Left lung (tissue), 4 donors: ENCODE measurements at regions not wholly inside any gene's neighbourhood (a gene's known extent, or its start where the extent isn't known, plus 50 kb on each side); places are given as distances from the start of the nearest gene placed in this dataset.

ENCODE experiments used
- ATAC-seq: fragments of 200-7000 bp; cut with Tn5 transposase; one replicate; pipeline ENCODE4 v1.9.1; 2020; ENCODE audit warnings: moderate library complexity
- DNase-seq, 4 donors: peaks; one replicate each; pipeline ENCODE4 v3.0.0-alpha.2; 2013 to 2020
- H3K27ac ChIP-seq, 2 donors: fragments of 200-600 bp; sonication (generic) in 1 of 2; one replicate each; pipeline versions ENCODE4 v1.5.0 to v1.8.0; 2020 to 2021
- H3K27me3 ChIP-seq, 2 donors: fragments of 200-600 bp; sonication (generic) in 1 of 2; one replicate each; pipeline versions ENCODE4 v1.5.0 to v1.8.0; 2020 to 2021
- H3K36me3 ChIP-seq, 2 donors: fragments of 200-600 bp; sonication (generic) in 1 of 2; one replicate each; pipeline versions ENCODE4 v1.5.0 to v1.8.0; 2020 to 2021
- H3K4me1 ChIP-seq, 2 donors: fragments of 200-600 bp; one replicate each; pipeline ENCODE4 v1.8.0; 2021
- H3K4me3 ChIP-seq, 2 donors: fragments of 200-600 bp; sonication (generic) in 1 of 2; one replicate each; pipeline versions ENCODE4 v1.5.0 to v1.8.0; 2020 to 2021; ENCODE audit warnings: mild to moderate bottlenecking in 1 of 2
- H3K9me3 ChIP-seq, 2 donors: fragments of 200-600 bp; sonication (generic) in 1 of 2; one replicate each; pipeline versions ENCODE4 v1.5.0 to v1.8.0; 2020 to 2021
- CTCF ChIP-seq, 2 donors: fragments of 200-600 bp; sonication (generic) in 1 of 2; IDR thresholded peaks; one replicate each; pipeline versions ENCODE4 v1.5.0 to v1.8.0; 2021; ENCODE audit warnings: antibody characterized with exemption in 2 of 2
- intact Hi-C, 2 donors: fragments of 100-400 bp; cut with DNase I; formaldehyde crosslinking; loops; one replicate each; pipeline versions ENCODE4 v1.11.2 to v1.14.2; 2022
- donor health status: DM: no; HTN: yes; CAD: no.
- donor health status: DM: no; HTN: no; CAD: no.

- H3K36me3 ChIP-seq: no peaks in the 10 kb centered on the region
- no peak for DNase-seq
- H3K4me1 ChIP-seq: peaks cover 0 to 11% of the 10 kb centered on the region in 2 donors
- H3K9me3 ChIP-seq: peaks cover 0 to 5% of the 10 kb centered on the region in 2 donors
- TF ChIP-seq CTCF (IDR thresholded peaks at IDR 0.05): no peak
- peaks cover 0 to 23% of the 10 kb centered on the region in 2 donors for H3K27me3 ChIP-seq
- no peak overlapping the region for H3K27ac ChIP-seq
- ATAC-seq: no peak
- intact Hi-C loops: loop anchor here in 1 of 2 donors (10.0 kb wide), 1 partner anchor 204 kb away; the partner anchor contains the start of gene RTRAF
- H3K4me3 ChIP-seq: no peak overlapping the region
Observed at GRCh38 chr14:51780741-51781140, 79.7 kb upstream of the GNG2 start.

DNA sequence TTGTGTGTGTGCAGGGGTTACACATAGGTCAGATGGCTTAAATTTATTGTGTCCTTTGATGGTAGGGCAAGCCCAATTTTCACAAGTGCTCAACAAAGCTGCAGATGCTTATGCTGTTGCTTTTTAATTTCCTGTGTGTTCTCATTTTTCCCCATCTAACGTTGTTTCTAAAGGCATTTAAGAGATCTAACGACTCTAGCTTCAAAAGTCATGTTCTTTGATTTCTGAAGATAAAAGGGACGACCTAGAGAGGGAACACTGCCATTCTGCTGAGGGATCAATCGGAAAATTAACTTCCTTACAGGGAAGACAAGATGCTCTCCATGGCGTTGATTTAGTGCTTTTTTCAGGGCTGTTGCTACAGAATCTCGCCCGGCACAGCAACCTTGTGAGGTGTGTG is 79.0 kb upstream of the GNG2 start:
- Histone ChIP-seq H3K4me1 (peaks cover 0 to 11% of the 10 kb centered on the region in 2 donors), H3K27me3 (peaks cover 0 to 23% of the 10 kb centered on the region in 2 donors), H3K4me3 (no peak overlapping the region), H3K36me3 (no peaks in the 10 kb centered on the region), H3K9me3 (peaks cover 0 to 11% of the 10 kb centered on the region in 2 donors), H3K27ac (no peak overlapping the region)
- intact Hi-C loops: loop anchor here in 1 of 2 donors (10.0 kb wide), 1 partner anchor 203 kb away; the partner anchor contains the start of gene RTRAF
- ATAC-seq (no peak), DNase-seq (no peak)
- no peak for TF ChIP-seq CTCF (IDR thresholded peaks at IDR 0.05)

GRCh38 chr14:51782435-51782834 is 78.0 kb upstream of the GNG2 start:
- intact Hi-C loops: loop anchor here in 1 of 2 donors (10.0 kb wide), 1 partner anchor 202 kb away; the partner anchor contains the start of gene RTRAF
- Histone ChIP-seq H3K27me3 (peaks cover 0 to 23% of the 10 kb centered on the region in 2 donors), H3K36me3 (no peaks in the 10 kb centered on the region), H3K9me3 (peaks cover 0 to 21% of the 10 kb centered on the region in 2 donors), H3K4me3 (no peak overlapping the region), H3K27ac (no peak overlapping the region), H3K4me1 (peaks cover 0 to 11% of the 10 kb centered on the region in 2 donors)
- no peak for TF ChIP-seq CTCF (IDR thresholded peaks at IDR 0.05)
- no peak for ATAC-seq
- no peak for DNase-seq

DNA sequence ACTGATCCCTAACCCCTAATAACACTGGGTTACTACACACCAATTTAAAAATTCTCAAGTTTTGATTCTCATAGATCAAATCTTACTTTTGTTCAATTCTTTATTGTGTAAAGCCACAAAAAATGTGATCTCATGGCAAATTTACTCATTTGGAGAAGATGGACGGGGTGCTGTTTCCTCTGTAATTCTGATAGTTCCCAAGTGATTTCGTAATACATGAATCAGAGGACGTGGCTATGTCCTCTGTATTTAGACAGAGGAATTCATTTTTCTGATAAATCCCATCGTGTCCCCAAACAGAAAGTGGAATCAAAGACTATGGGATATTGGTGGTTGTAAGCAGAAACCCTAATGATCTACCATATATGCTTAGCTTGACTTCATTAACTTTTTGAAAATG is 76.6 kb upstream of the GNG2 start:
- peak in 1 of 4 donors; percentile 36 for DNase-seq
- no peak overlapping the region for H3K27ac ChIP-seq
- peaks cover 0 to 11% of the 10 kb centered on the region in 2 donors for H3K4me1 ChIP-seq
- no peak overlapping the region for H3K4me3 ChIP-seq
- intact Hi-C loops: loop anchor here in 1 of 2 donors (10.0 kb wide), 1 partner anchor 201 kb away; the partner anchor contains the start of gene RTRAF
- peaks cover 0 to 21% of the 10 kb centered on the region in 2 donors for H3K9me3 ChIP-seq
- no peak for TF ChIP-seq CTCF (IDR thresholded peaks at IDR 0.05)
- peak; percentile 32 for ATAC-seq
- peaks cover 0 to 23% of the 10 kb centered on the region in 2 donors for H3K27me3 ChIP-seq
- no peaks in the 10 kb centered on the region for H3K36me3 ChIP-seq

DNA sequence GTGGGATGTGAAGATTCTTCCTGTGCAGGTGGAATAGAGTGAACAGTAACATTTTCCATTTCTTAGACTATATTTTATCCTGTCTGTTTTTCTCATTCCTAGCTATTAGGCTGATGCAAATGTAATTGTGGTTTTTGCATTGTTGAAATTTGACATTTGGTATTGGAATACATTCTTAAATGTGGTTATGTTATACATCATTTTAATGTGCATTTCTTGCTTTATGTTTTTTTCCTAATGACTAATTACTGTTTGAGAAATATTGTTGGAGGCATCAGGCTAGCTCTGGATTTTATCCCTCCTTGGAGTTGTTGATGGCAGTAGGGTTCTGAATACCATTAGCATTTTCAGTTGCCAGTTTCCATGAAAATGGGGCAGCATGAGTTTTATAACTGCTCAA is 75.9 kb upstream of the GNG2 start:
- Histone ChIP-seq H3K4me3 (no peak overlapping the region), H3K27me3 (peaks cover 0 to 23% of the 10 kb centered on the region in 2 donors), H3K9me3 (peaks cover 0 to 21% of the 10 kb centered on the region in 2 donors), H3K27ac (no peak overlapping the region), H3K4me1 (peaks cover 0 to 11% of the 10 kb centered on the region in 2 donors), H3K36me3 (no peaks in the 10 kb centered on the region)
- DNase-seq (no peak), ATAC-seq (no peak)
- TF ChIP-seq CTCF (IDR thresholded peaks at IDR 0.05): no peak
- intact Hi-C loops: loop anchor here in 1 of 2 donors (10.0 kb wide), 1 partner anchor 200 kb away; the partner anchor contains the start of gene RTRAF
